B cell (primary cell): ENCODE measurements at regions not wholly inside any gene's neighbourhood (a gene's known extent, or its start where the extent isn't known, plus 50 kb on each side); places are given as distances from the start of the nearest gene placed in this dataset.

Experiments
- ATAC-seq: fragments of 200-7000 bp; cut with Tn5 transposase; one replicate; pipeline ENCODE4 v1.10.0; 2021; ENCODE audit warnings: low read depth, mild to moderate bottlenecking, moderate number of reproducible peaks, moderate library complexity
- CTCF ChIA-PET: fragments of 350-600 bp; sonication (Branson Sonifier 250); formaldehyde crosslinking; loops from one replicate; lab custom pipeline; 2021; ENCODE audit warnings: antibody characterized with exemption, inconsistent platforms; lab: Charles Lee
- POLR2A ChIA-PET: fragments of 350-600 bp; sonication (Branson Sonifier 250); formaldehyde crosslinking; loops from one replicate; lab custom pipeline; 2021; ENCODE audit warnings: antibody characterized with exemption; lab: Charles Lee
- DNase-seq: peaks from one replicate; pipeline ENCODE4 v3.0.0; 2013
- H2AFZ ChIP-seq: 2 replicates; pipeline ENCODE4 v1.6.1; 2012; ENCODE audit warnings: mild to moderate bottlenecking, low read depth, low read length; ENCODE audit not compliant: insufficient read depth, poor library complexity, severe bottlenecking
- H3K27ac ChIP-seq, 2 donors: 1 replicate in 1 of 2; 2 replicates in 1 of 2; pipeline ENCODE4 v1.5.1; 2012 to 2013; ENCODE audit warnings: low read length in 2 of 2, mild to moderate bottlenecking in 2 of 2, moderate library complexity in 1 of 2
- H3K27me3 ChIP-seq, 4 experiments: fragments of 200-600 bp in 1 of 4; sonication (generic) in 1 of 4; replicated peaks in 1 of 4; 1 replicate in 2 of 4; 2 replicates in 2 of 4; pipeline versions ENCODE4 v1.6.1 to v1.7.0; 2013 to 2016; ENCODE audit warnings: low read length in 3 of 4, mild to moderate bottlenecking in 2 of 4, mixed read lengths in 1 of 4, moderate library complexity in 1 of 4; ENCODE audit not compliant: insufficient read depth in 4 of 4, control insufficient read depth in 3 of 4; ENCODE audit errors: control extremely low read depth in 1 of 4
- H3K36me3 ChIP-seq, 2 experiments: replicated peaks in 1 of 2; 1 replicate in 1 of 2; 2 replicates in 1 of 2; pipeline versions ENCODE4 v1.6.1 to v1.7.1; 2013; ENCODE audit warnings: low read length in 1 of 2; ENCODE audit not compliant: insufficient read depth in 2 of 2, control insufficient read depth in 1 of 2; ENCODE audit errors: control extremely low read depth in 1 of 2, extremely low read depth in 1 of 2
- H3K4me1 ChIP-seq, 2 donors: fragments of 200-600 bp in 1 of 2; sonication (generic) in 1 of 2; 1 replicate in 1 of 2; 2 replicates in 1 of 2; pipeline versions ENCODE4 v1.5.1 to v1.6.1; 2013 to 2017; ENCODE audit warnings: low read length in 2 of 2; ENCODE audit not compliant: control insufficient read depth in 2 of 2, insufficient read depth in 2 of 2
- H3K4me2 ChIP-seq: replicated peaks from 2 replicates; pipeline ENCODE3; 2012; ENCODE audit warnings: mild to moderate bottlenecking, low read depth, low read length; ENCODE audit not compliant: poor library complexity, severe bottlenecking
- H3K4me3 ChIP-seq, 5 experiments: fragments of 200-600 bp in 1 of 5; sonication (generic) in 1 of 5; 1 replicate in 3 of 5; 2 replicates in 2 of 5; pipeline versions ENCODE4 v1.5.1 to v1.7.0; 2011 to 2016; ENCODE audit warnings: low read length in 4 of 5, mild to moderate bottlenecking in 4 of 5, low read depth in 2 of 5, control low read depth in 1 of 5, moderate library complexity in 1 of 5; ENCODE audit not compliant: insufficient read depth in 1 of 5; ENCODE audit errors: control extremely low read depth in 1 of 5, extremely low read depth in 1 of 5
- H3K79me2 ChIP-seq: fragments of 200-600 bp; sonication (generic); one replicate; pipeline ENCODE4 v1.6.0; 2016; ENCODE audit warnings: low read length; ENCODE audit not compliant: control insufficient read depth, insufficient read depth
- H3K9ac ChIP-seq: fragments of 200-600 bp; sonication (generic); 2 replicates; pipeline ENCODE4 v1.6.1; 2017; ENCODE audit warnings: mild to moderate bottlenecking, low read length, moderate library complexity
- H3K9me3 ChIP-seq, 3 donors: one replicate each; pipeline versions ENCODE4 v1.6.1 to v1.7.1; 2013; ENCODE audit warnings: low read length in 2 of 3; ENCODE audit not compliant: control insufficient read depth in 2 of 3, insufficient read depth in 1 of 3; ENCODE audit errors: control extremely low read depth in 1 of 3
- H4K20me1 ChIP-seq: 2 replicates; pipeline ENCODE4 v1.6.0; 2012; ENCODE audit warnings: mild to moderate bottlenecking, low read length; ENCODE audit not compliant: insufficient read depth, control insufficient read depth, poor library complexity, severe bottlenecking
- H3K27ac Mint-ChIP-seq: one replicate; pipeline ENCODE4 v1.8.0; 2021; ENCODE audit warnings: mixed read lengths
- H3K27me3 Mint-ChIP-seq: one replicate; pipeline ENCODE4 v1.8.0; 2021; ENCODE audit warnings: mixed read lengths
- H3K4me1 Mint-ChIP-seq: one replicate; pipeline ENCODE4 v1.8.0; 2021; ENCODE audit warnings: mixed read lengths
- H3K4me3 Mint-ChIP-seq: one replicate; pipeline ENCODE4 v1.8.0; 2021; ENCODE audit warnings: mixed read lengths
- H3K9me3 Mint-ChIP-seq: one replicate; pipeline ENCODE4 v1.8.0; 2022; ENCODE audit warnings: mixed read lengths; ENCODE audit not compliant: insufficient read depth
- EZH2 ChIP-seq: IDR thresholded peaks from 2 replicates; pipeline ENCODE4 v1.6.1; 2012; ENCODE audit warnings: borderline replicate concordance, low read depth, mild to moderate bottlenecking, moderate library complexity, low read length; ENCODE audit not compliant: insufficient read depth, poor library complexity, severe bottlenecking
- WGBS: methylation state at CpG from one replicate; pipeline ENCODE4 v1.1.5; 2013; ENCODE audit warnings: missing lambda C conversion rate; ENCODE audit not compliant: insufficient coverage; 5-methylcytosine and 5-hydroxymethylcytosine counted together
- intact Hi-C: fragments of 100-400 bp; cut with micrococcal nuclease; formaldehyde crosslinking; loops from one replicate; pipeline ENCODE4 v1.10.0; 2022
- TF ChIP-seq, protein P1 (sequence below): fragments of 200-600 bp; IDR thresholded peaks from one replicate; pipeline ENCODE4 v1.8.0; 2022; ENCODE audit warnings: antibody characterized with exemption, mild to moderate bottlenecking

DNA sequence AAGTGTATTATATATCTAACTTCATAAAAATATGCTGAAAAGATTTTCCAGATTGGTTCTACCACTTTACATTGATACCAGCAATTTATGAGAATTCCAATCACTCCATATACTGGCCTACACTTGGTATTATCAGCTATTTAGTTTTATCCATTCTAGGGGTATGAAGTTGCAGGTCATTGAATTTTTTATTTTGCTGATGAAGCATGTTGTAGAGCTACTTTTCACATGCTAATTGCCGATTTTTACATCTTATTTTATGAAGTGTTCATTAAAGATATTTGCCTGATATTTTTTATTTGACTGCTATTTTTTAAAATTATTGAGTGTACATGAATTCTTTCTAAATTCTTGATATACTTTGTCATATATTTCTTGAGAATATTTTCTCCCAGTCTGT, 542.1 kb downstream of the ADCYAP1 start:
- H3K4me3 ChIP-seq = no peak overlapping the region
- TF ChIP-seq, protein P1, sequence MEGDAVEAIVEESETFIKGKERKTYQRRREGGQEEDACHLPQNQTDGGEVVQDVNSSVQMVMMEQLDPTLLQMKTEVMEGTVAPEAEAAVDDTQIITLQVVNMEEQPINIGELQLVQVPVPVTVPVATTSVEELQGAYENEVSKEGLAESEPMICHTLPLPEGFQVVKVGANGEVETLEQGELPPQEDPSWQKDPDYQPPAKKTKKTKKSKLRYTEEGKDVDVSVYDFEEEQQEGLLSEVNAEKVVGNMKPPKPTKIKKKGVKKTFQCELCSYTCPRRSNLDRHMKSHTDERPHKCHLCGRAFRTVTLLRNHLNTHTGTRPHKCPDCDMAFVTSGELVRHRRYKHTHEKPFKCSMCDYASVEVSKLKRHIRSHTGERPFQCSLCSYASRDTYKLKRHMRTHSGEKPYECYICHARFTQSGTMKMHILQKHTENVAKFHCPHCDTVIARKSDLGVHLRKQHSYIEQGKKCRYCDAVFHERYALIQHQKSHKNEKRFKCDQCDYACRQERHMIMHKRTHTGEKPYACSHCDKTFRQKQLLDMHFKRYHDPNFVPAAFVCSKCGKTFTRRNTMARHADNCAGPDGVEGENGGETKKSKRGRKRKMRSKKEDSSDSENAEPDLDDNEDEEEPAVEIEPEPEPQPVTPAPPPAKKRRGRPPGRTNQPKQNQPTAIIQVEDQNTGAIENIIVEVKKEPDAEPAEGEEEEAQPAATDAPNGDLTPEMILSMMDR = no peak
- no peak for TF ChIP-seq EZH2
- H3K4me3 Mint-ChIP-seq = no peak overlapping the region
- H3K4me1 Mint-ChIP-seq = no peaks in the 10 kb centered on the region
- no peaks in the 10 kb centered on the region for H3K9me3 ChIP-seq
- ATAC-seq (no peak), DNase-seq (no peak)
- H4K20me1 ChIP-seq = no peaks in the 10 kb centered on the region
- no peaks in the 10 kb centered on the region for H3K4me1 ChIP-seq
- H3K27ac ChIP-seq = no peak overlapping the region
- no peaks in the 10 kb centered on the region for H3K27me3 ChIP-seq
- CTCF ChIA-PET = no interaction called here
- WGBS = no CpG with 5 or more reads among the region's 1 CpG
- no peak overlapping the region for H2AFZ ChIP-seq
- H3K27ac Mint-ChIP-seq = no peak overlapping the region
- intact Hi-C loops = loop anchor here (10.0 kb wide), 1 partner anchor 62 kb away; no protein-coding TSS in a partner anchor
- H3K9me3 Mint-ChIP-seq = no peaks in the 10 kb centered on the region
- H3K27me3 Mint-ChIP-seq = no peaks in the 10 kb centered on the region
- H3K36me3 ChIP-seq = no peaks in the 10 kb centered on the region
- H3K9ac ChIP-seq = no peak overlapping the region
- no peaks in the 10 kb centered on the region for H3K79me2 ChIP-seq
- POLR2A ChIA-PET = no interaction called here
- no peak overlapping the region for H3K4me2 ChIP-seq

DNA sequence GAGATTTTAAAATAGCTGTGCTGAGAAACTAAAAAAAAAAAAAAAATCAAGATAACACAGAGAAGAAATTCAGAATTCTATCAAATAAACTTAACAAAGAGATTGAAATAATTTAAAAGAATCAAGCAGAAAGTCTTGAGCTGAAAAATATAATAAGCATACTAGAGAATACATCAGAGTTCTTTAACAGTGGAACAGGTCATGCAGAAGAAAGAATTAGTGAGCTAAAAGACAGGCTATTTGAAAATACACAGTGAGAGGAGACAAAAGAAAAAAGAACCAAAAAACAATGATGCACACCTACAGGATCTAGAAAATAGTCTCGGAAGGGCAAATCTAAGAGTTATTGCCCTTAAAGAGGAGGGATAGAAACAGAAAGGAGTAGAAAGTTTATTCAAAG, 548.1 kb downstream of the ADCYAP1 start:
- no peak for ATAC-seq
- CTCF ChIA-PET = no interaction called here
- no peak overlapping the region for H3K9ac ChIP-seq
- WGBS = no CpG with 5 or more reads among the region's 1 CpG
- H3K27me3 ChIP-seq = no peaks in the 10 kb centered on the region
- H2AFZ ChIP-seq = no peak overlapping the region
- Mint-ChIP-seq H3K27me3 (no peaks in the 10 kb centered on the region), H3K27ac (no peak overlapping the region), H3K4me3 (no peak overlapping the region), H3K4me1 (no peaks in the 10 kb centered on the region), H3K9me3 (peaks cover 2% of the 10 kb centered on the region)
- H3K27ac ChIP-seq = no peak overlapping the region
- POLR2A ChIA-PET = no interaction called here
- H3K4me3 ChIP-seq = no peak overlapping the region
- TF ChIP-seq, protein P1 = no peak
- no peak for TF ChIP-seq EZH2
- no peaks in the 10 kb centered on the region for H4K20me1 ChIP-seq
- no peaks in the 10 kb centered on the region for H3K36me3 ChIP-seq
- H3K9me3 ChIP-seq = peaks cover 0 to 3% (median 2%) of the 10 kb centered on the region in 3 donors
- intact Hi-C loops = no loop called here
- H3K79me2 ChIP-seq = no peaks in the 10 kb centered on the region
- no peak for DNase-seq
- H3K4me2 ChIP-seq = no peak overlapping the region
- no peaks in the 10 kb centered on the region for H3K4me1 ChIP-seq
